SK-N-SH (cell line): ENCODE measurements at regions not wholly inside any gene's neighbourhood (a gene's known extent, or its start where the extent isn't known, plus 50 kb on each side); places are given as distances from the start of the nearest gene placed in this dataset.

ENCODE experiments used
- CTCF ChIA-PET: fragments of 300-600, 350-600 bp; formaldehyde crosslinking; extraction: SDS; loops from one replicate; lab custom pipeline; 2021; lab: Yijun Ruan, JAX
- POLR2A ChIA-PET: fragments of 350-600 bp; sonication (Branson Sonifier 250); formaldehyde crosslinking; extraction: SDS; loops from one replicate; lab custom pipeline; 2020; ENCODE audit warnings: antibody characterized with exemption, inconsistent platforms; lab: Yijun Ruan, JAX
- DNase-seq: peaks from one replicate; pipeline ENCODE4 v3.0.0; 2012
- H2AFZ ChIP-seq: fragments of 200-600 bp; sonication (generic); 2 replicates; pipeline ENCODE4 v1.8.1; 2016; ENCODE audit warnings: antibody characterized with exemption, mild to moderate bottlenecking, low read depth
- H3F3A ChIP-seq: fragments of 200-600 bp; sonication (generic); replicated peaks from 2 replicates; pipeline ENCODE3; 2016; ENCODE audit warnings: antibody characterized with exemption, mild to moderate bottlenecking; ENCODE audit not compliant: insufficient read depth
- H3K27ac ChIP-seq, 2 experiments: fragments of 200-500 bp in 1 of 2; fragments of 200-600 bp in 1 of 2; sonication (Bioruptor generic) in 1 of 2; sonication (generic), shearing (Covaris generic) in 1 of 2; 2 replicates each; pipeline versions ENCODE4 v1.5.1 to v1.6.1; 2014 to 2016; ENCODE audit warnings: low read depth in 2 of 2, inconsistent platforms in 1 of 2, low read length in 1 of 2, mild to moderate bottlenecking in 1 of 2, mixed read lengths in 1 of 2
- H3K27me3 ChIP-seq: fragments of 200-600 bp; sonication (generic), shearing (Covaris generic); 2 replicates; pipeline ENCODE4 v1.6.1; 2016; ENCODE audit warnings: mixed run types; ENCODE audit not compliant: insufficient read depth
- H3K36me3 ChIP-seq, 2 experiments: fragments of 200-500 bp in 1 of 2; fragments of 200-600 bp in 1 of 2; sonication (Bioruptor generic) in 1 of 2; sonication (generic) in 1 of 2; replicated peaks in 1 of 2; 2 replicates each; pipeline versions ENCODE3 to v1.5.1; 2014 to 2016; ENCODE audit warnings: low read length in 1 of 2, mild to moderate bottlenecking in 1 of 2; ENCODE audit not compliant: insufficient read depth in 2 of 2, control insufficient read depth in 1 of 2
- H3K4me1 ChIP-seq, 2 experiments: fragments of 200-500 bp in 1 of 2; fragments of 200-600 bp in 1 of 2; sonication (Bioruptor generic) in 1 of 2; sonication (generic), shearing (Covaris generic) in 1 of 2; 2 replicates each; pipeline versions ENCODE4 v1.5.1 to v1.6.1; 2014 to 2016; ENCODE audit warnings: low read depth in 1 of 2, low read length in 1 of 2, mixed run types in 1 of 2; ENCODE audit not compliant: insufficient read depth in 2 of 2, control insufficient read depth in 1 of 2
- H3K4me2 ChIP-seq: fragments of 200-600 bp; sonication (generic), shearing (Covaris generic); 2 replicates; pipeline ENCODE4 v1.6.1; 2017; ENCODE audit warnings: mixed run types
- H3K4me3 ChIP-seq, 2 experiments: fragments of 200-500 bp in 1 of 2; fragments of 200-600 bp in 1 of 2; sonication (Bioruptor generic) in 1 of 2; sonication (generic), shearing (Covaris generic) in 1 of 2; 2 replicates each; pipeline versions ENCODE4 v1.5.1 to v1.8.1; 2014 to 2016; ENCODE audit warnings: low read depth in 2 of 2, inconsistent platforms in 1 of 2, low read length in 1 of 2, mild to moderate bottlenecking in 1 of 2, mixed read lengths in 1 of 2, moderate library complexity in 1 of 2
- H3K79me2 ChIP-seq: fragments of 200-600 bp; sonication (generic); 2 replicates; pipeline ENCODE4 v1.8.1; 2017; ENCODE audit warnings: mild to moderate bottlenecking; ENCODE audit not compliant: insufficient read depth
- H3K9ac ChIP-seq: fragments of 200-600 bp; sonication (generic); 2 replicates; pipeline ENCODE4 v1.6.1; 2017; ENCODE audit warnings: mixed run types
- H3K9me2 ChIP-seq: fragments of 200-600 bp; sonication (generic); 2 replicates; pipeline ENCODE4 v1.6.1; 2017; ENCODE audit warnings: mixed run types
- H3K9me3 ChIP-seq: fragments of 200-600 bp; sonication (generic); 2 replicates; pipeline ENCODE4 v1.6.1; 2017; ENCODE audit warnings: mixed run types, mild to moderate bottlenecking, moderate library complexity
- H4K20me1 ChIP-seq: fragments of 200-600 bp; sonication (generic); 2 replicates; pipeline ENCODE4 v1.6.1; 2017; ENCODE audit warnings: mild to moderate bottlenecking, mixed run types; ENCODE audit not compliant: insufficient read depth
- CHD2 ChIP-seq: fragments of 150-350 bp; IDR thresholded peaks from 2 replicates; pipeline ENCODE4 v1.6.1; 2018; ENCODE audit warnings: low read length; ENCODE audit not compliant: partially characterized antibody
- FOSL2 ChIP-seq: IDR thresholded peaks from 2 replicates; pipeline ENCODE4 v1.4.0; 2012; ENCODE audit warnings: low read depth, mild to moderate bottlenecking, moderate library complexity, borderline replicate concordance
- FOXJ3 ChIP-seq: sonication (generic); formaldehyde crosslinking; IDR thresholded peaks from 2 replicates; pipeline ENCODE4 v1.5.1; 2020; ENCODE audit warnings: mild to moderate bottlenecking, missing genetic modification reagents
- MAX ChIP-seq: IDR thresholded peaks from 2 replicates; pipeline ENCODE4 v1.4.0; 2012; ENCODE audit warnings: low read depth
- POLR2AphosphoS5 ChIP-seq: IDR thresholded peaks from 2 replicates; pipeline ENCODE4 v1.6.1; 2012; ENCODE audit warnings: low read depth, low read length
- SIN3A ChIP-seq: IDR thresholded peaks from 2 replicates; pipeline ENCODE4 v1.6.1; 2012; ENCODE audit warnings: low read depth, mild to moderate bottlenecking, low read length, moderate library complexity, borderline replicate concordance
- TEAD4 ChIP-seq: IDR thresholded peaks from 2 replicates; pipeline ENCODE4 v1.4.0; 2012; ENCODE audit warnings: mild to moderate bottlenecking, borderline replicate concordance; ENCODE audit not compliant: insufficient read depth
- USF1 ChIP-seq: IDR thresholded peaks from 2 replicates; pipeline ENCODE4 v1.4.0; 2012; ENCODE audit warnings: low read depth, borderline replicate concordance
- WGBS: methylation state at CpG from one replicate; pipeline ENCODE4 v1.1.6; 2017; ENCODE audit warnings: low lambda C conversion rate; 5-methylcytosine and 5-hydroxymethylcytosine counted together
- TF ChIP-seq, protein P1 (sequence below): fragments of 150-350 bp; IDR thresholded peaks from 2 replicates; pipeline ENCODE4 v1.6.1; 2016; ENCODE audit warnings: mild to moderate bottlenecking, low read depth, low read length
- TF ChIP-seq, protein P2 (sequence below): IDR thresholded peaks from 2 replicates; pipeline ENCODE4; 2012

DNA sequence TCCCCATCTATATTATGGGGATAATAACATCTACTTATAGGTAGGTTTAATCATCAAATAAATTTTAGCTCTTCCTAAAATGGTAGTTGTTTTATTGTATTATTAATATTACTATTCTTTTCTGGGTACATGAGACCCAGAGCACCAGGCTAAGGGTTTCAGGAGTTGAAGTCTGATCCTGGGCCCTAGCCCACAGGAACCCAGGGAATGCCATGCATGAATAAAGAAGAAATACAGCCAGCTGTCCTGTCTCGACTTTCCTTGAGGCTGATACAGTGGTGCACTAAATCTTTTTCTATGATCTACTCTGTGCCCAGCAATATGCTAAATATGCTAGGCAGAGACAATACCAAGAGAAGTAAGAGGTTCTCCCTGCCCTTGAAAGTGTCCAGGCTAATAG is 72.1 kb upstream of the ATP2C1 start (continued):
- TF ChIP-seq, protein P1, sequence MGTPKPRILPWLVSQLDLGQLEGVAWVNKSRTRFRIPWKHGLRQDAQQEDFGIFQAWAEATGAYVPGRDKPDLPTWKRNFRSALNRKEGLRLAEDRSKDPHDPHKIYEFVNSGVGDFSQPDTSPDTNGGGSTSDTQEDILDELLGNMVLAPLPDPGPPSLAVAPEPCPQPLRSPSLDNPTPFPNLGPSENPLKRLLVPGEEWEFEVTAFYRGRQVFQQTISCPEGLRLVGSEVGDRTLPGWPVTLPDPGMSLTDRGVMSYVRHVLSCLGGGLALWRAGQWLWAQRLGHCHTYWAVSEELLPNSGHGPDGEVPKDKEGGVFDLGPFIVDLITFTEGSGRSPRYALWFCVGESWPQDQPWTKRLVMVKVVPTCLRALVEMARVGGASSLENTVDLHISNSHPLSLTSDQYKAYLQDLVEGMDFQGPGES, result no peak
- TF ChIP-seq, protein P2, sequence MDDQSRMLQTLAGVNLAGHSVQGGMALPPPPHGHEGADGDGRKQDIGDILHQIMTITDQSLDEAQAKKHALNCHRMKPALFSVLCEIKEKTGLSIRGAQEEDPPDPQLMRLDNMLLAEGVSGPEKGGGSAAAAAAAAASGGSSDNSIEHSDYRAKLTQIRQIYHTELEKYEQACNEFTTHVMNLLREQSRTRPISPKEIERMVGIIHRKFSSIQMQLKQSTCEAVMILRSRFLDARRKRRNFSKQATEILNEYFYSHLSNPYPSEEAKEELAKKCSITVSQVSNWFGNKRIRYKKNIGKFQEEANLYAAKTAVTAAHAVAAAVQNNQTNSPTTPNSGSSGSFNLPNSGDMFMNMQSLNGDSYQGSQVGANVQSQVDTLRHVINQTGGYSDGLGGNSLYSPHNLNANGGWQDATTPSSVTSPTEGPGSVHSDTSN, result no peak
- TF ChIP-seq, all 33 proteins: peak for 0

- no peak overlapping the region for H3K9ac ChIP-seq
- ChIA-PET CTCF (no interaction called here), POLR2A (no interaction called here)
- H3K9me3 ChIP-seq, result no peaks in the 10 kb centered on the region
- no peak overlapping the region for H3K27ac ChIP-seq
- H2AFZ ChIP-seq, result no peak overlapping the region
- no peak overlapping the region for H3K4me3 ChIP-seq
- peaks cover 0 to 6% of the 10 kb centered on the region in 2 experiments; a peak in 1 of 4 replicates for H3K4me1 ChIP-seq
- no peak for DNase-seq
- no peaks in the 10 kb centered on the region for H4K20me1 ChIP-seq
- H3K79me2 ChIP-seq, result no peaks in the 10 kb centered on the region
- no peaks in the 10 kb centered on the region for H3F3A ChIP-seq
- H3K4me2 ChIP-seq, result no peak overlapping the region
- no peaks in the 10 kb centered on the region for H3K27me3 ChIP-seq
- 14% methylated on average over 4 of the region's 4 CpGs for WGBS
- no peaks in the 10 kb centered on the region for H3K36me3 ChIP-seq
- TF ChIP-seq, protein P2, result no peak
- TF ChIP-seq USF1 (no peak), TEAD4 (no peak), POLR2AphosphoS5 (no peak), CHD2 (no peak), FOXJ3 (no peak), MAX (no peak), FOSL2 (no peak), SIN3A (no peak)
- no peaks in the 10 kb centered on the region for H3K9me2 ChIP-seq
Observed at GRCh38 chr3:130823241-130823884, 70.5 kb upstream of the ATP2C1 start.
